HG03139 (cell line): ENCODE measurements at regions not wholly inside any gene's neighbourhood (a gene's known extent, or its start where the extent isn't known, plus 50 kb on each side); places are given as distances from the start of the nearest gene placed in this dataset.
"Not testable (repeated sequence)": the region's sequence is repeated elsewhere in the genome, so short reads cannot be mapped to it uniquely, and the experiment has no call there.

Experiments used
- ATAC-seq: cut with Tn5 transposase; IDR thresholded peaks from one replicate; pipeline ENCODE4 v1.9.1; 2021; ENCODE audit not compliant: unreplicated experiment

GRCh38 chr5:86493777-86494176, 124.0 kb upstream of the COX7C start:
- no peak for ATAC-seq

GRCh38 chr5:86500947-86501346, 116.8 kb upstream of the COX7C start:
- no peak for ATAC-seq

- no peak for ATAC-seq
Observed at GRCh38 chr5:86507574-86507973, 110.2 kb upstream of the COX7C start.

DNA sequence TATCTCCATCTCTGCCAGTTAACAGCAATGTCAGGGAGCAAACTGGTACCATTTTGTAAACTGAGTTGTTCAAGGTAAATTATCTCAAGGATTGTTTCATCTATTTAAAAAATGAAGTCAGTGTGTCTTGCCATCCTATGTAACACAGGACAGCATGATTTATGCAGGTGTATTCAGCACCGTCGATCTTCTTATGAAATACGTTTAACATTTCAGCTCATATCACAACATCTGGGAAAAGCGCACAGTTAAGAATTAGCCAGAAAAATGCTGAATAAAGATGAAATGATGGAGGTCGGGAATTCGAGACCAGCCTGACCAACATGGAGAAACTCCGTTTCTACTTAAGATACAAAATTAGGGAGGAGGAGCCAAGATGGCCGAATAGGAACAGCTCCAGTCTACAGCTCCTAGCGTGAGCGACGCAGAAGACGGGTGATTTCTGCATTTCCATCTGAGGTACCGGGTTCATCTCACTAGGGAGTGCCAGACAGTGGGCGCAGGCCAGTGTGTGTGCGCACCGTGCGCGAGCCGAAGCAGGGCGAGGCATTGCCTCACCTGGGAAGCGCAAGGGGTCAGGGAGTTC, 107.3 kb upstream of the COX7C start:
- ATAC-seq = not testable (repeated sequence)

DNA sequence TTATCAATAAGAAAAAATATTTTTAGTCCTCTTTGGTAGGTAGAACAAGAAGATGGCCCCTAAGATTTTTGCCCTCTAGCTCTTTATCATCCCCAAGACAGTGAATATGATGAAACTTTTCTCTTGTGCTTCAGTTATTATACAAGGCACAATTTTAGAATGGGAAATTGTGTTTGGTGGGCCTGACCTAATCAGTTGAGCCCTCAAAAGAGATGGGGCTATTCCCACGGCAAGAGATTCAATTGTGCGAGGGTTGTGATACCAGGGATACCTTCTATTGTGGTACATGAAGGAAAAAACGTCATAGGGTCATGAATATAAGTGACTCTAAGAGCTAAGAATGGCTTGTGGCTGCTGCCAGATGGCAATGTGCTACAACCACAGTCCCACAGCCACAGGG, 94.0 kb upstream of the COX7C start:
- ATAC-seq = no peak

- ATAC-seq = no peak
Observed at GRCh38 chr5:86525622-86526021, 92.1 kb upstream of the COX7C start.

GRCh38 chr5:86526811-86527348, 90.9 kb upstream of the COX7C start:
- no peak for ATAC-seq

DNA sequence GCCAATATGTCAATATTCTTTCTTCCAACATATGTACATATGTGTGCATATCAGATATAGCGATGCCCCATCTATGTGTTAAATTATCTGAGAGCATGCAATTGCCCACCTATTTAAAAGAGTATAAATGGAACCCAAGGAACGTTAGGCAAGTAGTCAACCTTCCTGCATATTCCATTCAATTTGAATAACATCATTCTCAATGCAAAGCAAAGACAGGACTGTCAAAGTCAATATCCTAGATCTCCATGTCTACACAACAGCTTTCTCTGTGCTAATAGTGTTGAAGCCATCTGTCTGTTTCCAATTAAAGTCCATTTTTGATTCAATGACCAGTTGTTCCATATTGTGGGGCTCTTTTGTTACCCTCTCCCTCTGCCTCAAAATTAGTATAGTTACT, 85.3 kb upstream of the COX7C start:
- ATAC-seq = no peak

- ATAC-seq = no peak
Observed at GRCh38 chr5:86536396-86536795, 81.3 kb upstream of the COX7C start.

DNA sequence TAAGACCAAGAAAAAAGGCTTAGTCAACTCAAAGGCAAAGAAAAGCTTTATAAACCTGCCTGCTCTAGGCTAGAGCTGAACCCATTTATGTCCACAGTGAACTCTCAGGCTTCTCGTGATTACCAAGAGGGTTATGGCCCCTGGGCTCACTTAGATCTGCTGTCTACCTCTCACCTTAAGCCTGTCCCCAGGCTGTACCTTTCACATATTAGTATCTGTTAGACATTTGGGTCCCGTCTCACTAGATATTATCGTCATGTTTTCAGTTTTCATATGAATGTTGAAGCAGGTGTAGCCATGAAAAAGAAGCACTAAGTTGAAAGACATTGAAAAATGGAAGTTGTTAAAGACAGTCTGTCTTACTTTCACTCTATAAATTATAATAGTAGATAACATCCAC, 75.2 kb upstream of the COX7C start:
- no peak for ATAC-seq

DNA sequence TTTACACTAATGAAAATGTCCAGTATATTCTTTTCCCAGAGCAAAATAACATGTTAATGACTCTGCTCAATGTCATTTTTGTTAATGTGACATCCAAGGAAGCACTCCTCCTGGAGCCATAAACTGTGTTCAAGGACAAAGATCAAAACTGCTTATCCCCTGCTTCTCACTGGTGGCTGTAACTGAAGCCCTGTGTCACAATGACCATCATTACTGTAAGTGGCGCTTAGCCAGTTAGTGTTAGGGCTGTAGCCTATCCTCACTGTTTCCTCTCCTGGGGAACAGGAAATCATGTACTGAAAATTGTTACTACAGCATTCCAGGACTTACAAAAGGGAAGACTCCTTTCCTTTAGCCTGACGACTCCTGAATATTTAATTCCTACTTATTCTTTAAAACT, 71.7 kb upstream of the COX7C start:
- ATAC-seq = no peak

DNA sequence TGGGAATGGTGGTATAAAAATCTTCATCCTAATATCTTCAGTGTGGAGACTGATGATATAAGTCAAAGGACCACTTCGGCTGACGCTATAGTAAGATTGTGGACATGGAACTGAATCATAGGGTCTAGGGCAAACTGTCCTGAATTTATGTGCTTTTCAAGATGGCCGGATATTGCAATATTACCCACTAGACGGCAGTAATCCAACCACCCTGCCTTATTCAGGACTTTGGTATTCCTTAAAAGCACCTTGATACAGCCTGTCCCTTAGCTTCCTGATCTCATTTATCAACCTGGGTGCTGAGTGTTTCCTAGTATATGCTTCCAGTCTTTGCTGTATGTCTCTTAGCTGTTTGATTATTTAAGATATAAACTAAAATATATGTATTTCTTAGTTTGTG, 71.2 kb upstream of the COX7C start:
- no peak for ATAC-seq

DNA sequence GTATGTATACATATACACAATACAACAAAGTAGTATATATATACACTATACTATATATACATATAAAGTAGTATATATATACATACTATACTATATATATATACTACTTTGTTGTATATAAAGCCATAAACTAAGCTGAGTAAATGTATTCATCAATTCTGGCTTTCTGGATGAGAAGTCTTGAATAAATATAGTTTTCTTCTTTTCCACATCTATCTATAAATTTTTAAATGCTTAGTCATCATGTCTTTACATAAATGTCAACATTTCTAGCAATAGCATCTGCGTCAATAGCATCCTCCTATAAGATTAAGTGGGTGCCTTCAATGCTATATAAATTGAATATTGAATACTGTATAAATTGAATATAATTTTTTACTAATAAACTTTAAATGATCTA, 63.1 kb upstream of the COX7C start:
- ATAC-seq = no peak

DNA sequence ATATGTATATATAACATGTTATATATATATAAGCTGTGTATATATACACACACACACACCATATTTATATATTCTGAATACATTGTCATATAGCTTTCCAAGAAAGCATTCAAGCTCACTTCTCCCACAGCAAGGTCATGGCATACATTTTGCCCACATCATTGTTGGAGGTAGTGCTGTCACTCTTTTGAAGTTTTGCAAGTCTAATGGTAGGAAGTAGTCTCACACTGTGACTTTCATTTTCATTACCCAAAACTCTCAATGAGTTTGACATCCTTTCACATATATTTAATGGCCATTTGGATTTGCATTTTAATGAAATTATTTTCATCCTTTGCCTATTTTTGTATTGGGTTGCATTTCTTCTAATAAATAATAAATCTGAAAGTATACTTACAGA, 59.8 kb upstream of the COX7C start:
- no peak for ATAC-seq

GRCh38 chr5:86565197-86565789, 52.4 kb upstream of the COX7C start:
- peak; percentile 65 for ATAC-seq

- ATAC-seq = not testable (repeated sequence)
Observed at GRCh38 chr5:86566030-86566429, 51.7 kb upstream of the COX7C start.
